ENCODE measurements at regions not wholly inside any gene's neighbourhood (a gene's known extent, or its start where the extent isn't known, plus 50 kb on each side); places are given as distances from the start of the nearest gene placed in this dataset.

GRCh38 chr11:92314499-92314898, 89.9 kb downstream of the FAT3 start:
- 7% methylated on average over 1 of the region's 1 CpG for WGBS (ENCODE audit: insufficient coverage, low coverage, low lambda C conversion rate, missing lambda C conversion rate)
- H3K4me3 ChIP-seq: no peak overlapping the region
- H3K27ac ChIP-seq: no peak overlapping the region
- no peaks in the 10 kb centered on the region for H3K27me3 ChIP-seq
- TF ChIP-seq, protein P1, sequence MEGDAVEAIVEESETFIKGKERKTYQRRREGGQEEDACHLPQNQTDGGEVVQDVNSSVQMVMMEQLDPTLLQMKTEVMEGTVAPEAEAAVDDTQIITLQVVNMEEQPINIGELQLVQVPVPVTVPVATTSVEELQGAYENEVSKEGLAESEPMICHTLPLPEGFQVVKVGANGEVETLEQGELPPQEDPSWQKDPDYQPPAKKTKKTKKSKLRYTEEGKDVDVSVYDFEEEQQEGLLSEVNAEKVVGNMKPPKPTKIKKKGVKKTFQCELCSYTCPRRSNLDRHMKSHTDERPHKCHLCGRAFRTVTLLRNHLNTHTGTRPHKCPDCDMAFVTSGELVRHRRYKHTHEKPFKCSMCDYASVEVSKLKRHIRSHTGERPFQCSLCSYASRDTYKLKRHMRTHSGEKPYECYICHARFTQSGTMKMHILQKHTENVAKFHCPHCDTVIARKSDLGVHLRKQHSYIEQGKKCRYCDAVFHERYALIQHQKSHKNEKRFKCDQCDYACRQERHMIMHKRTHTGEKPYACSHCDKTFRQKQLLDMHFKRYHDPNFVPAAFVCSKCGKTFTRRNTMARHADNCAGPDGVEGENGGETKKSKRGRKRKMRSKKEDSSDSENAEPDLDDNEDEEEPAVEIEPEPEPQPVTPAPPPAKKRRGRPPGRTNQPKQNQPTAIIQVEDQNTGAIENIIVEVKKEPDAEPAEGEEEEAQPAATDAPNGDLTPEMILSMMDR (IDR thresholded peaks at IDR 0.05): no peak
- no peak for TF ChIP-seq POLR2A (IDR thresholded peaks at IDR 0.05)
- intact Hi-C loops (cut with DNase I): no loop called here
- ATAC-seq (no peak), DNase-seq (no peak)
- H3K36me3 ChIP-seq: no peaks in the 10 kb centered on the region
- no peaks in the 10 kb centered on the region for H3K4me1 ChIP-seq
- H3K9me3 ChIP-seq: no peaks in the 10 kb centered on the region

GRCh38 chr11:92316106-92316809, 91.6 kb downstream of the FAT3 start:
- ATAC-seq (no peak), DNase-seq (no peak)
- intact Hi-C loops (cut with DNase I): no loop called here
- H3K27ac ChIP-seq: no peak overlapping the region
- no peaks in the 10 kb centered on the region for H3K4me1 ChIP-seq
- H3K27me3 ChIP-seq: no peaks in the 10 kb centered on the region
- WGBS (ENCODE audit: insufficient coverage, low coverage, low lambda C conversion rate, missing lambda C conversion rate): 64% methylated on average over 4 of the region's 4 CpGs
- TF ChIP-seq POLR2A (IDR thresholded peaks at IDR 0.05): no peak
- TF ChIP-seq, protein P1 (IDR thresholded peaks at IDR 0.05): no peak
- H3K4me3 ChIP-seq: no peak overlapping the region
- H3K9me3 ChIP-seq: no peaks in the 10 kb centered on the region
- H3K36me3 ChIP-seq: no peaks in the 10 kb centered on the region

DNA sequence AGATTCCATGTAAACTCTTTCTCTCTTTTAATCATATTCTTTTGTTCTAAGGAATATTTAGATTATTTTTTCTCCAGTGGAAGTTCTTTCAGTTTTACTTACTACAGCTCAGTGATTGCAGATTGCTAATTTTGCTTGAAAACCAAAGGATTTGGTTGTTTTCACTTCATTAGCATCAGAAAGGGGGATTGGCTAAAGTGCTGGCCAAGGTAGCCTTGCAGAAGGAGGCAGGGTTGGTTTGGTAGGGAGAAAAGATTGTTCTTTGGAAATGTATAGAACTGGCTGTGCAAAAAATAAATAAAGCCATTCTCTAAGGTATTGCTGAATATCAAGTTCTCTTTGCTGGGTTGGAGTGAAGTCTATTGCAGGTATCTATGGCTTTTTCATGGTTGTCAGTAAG, 92.6 kb downstream of the FAT3 start:
- Histone ChIP-seq H3K27ac (no peak overlapping the region), H3K27me3 (no peaks in the 10 kb centered on the region), H3K4me1 (no peaks in the 10 kb centered on the region), H3K36me3 (no peaks in the 10 kb centered on the region), H3K4me3 (no peak overlapping the region), H3K9me3 (no peaks in the 10 kb centered on the region)
- no peak for TF ChIP-seq POLR2A (IDR thresholded peaks at IDR 0.05)
- intact Hi-C loops (cut with DNase I): no loop called here
- no peak for ATAC-seq
- DNase-seq: no peak

- 52% methylated on average over 2 of the region's 2 CpGs for WGBS (ENCODE audit: insufficient coverage, low coverage, low lambda C conversion rate, missing lambda C conversion rate)
- intact Hi-C loops (cut with DNase I): no loop called here
- H3K27me3 ChIP-seq: no peaks in the 10 kb centered on the region
- TF ChIP-seq, protein P1 (IDR thresholded peaks at IDR 0.05): no peak
- no peak for TF ChIP-seq POLR2A (IDR thresholded peaks at IDR 0.05)
- ATAC-seq (no peak), DNase-seq (no peak)
- no peak overlapping the region for H3K4me3 ChIP-seq
- H3K27ac ChIP-seq: no peak overlapping the region
- no peaks in the 10 kb centered on the region for H3K36me3 ChIP-seq
- no peaks in the 10 kb centered on the region for H3K4me1 ChIP-seq
- no peaks in the 10 kb centered on the region for H3K9me3 ChIP-seq
Measured at GRCh38 chr11:92317721-92318120, 93.1 kb downstream of the FAT3 start.

GRCh38 chr11:92322225-92322624, 97.6 kb downstream of the FAT3 start:
- no peak for ATAC-seq
- TF ChIP-seq, protein P1 (IDR thresholded peaks at IDR 0.05): no peak
- no peak for TF ChIP-seq POLR2A (IDR thresholded peaks at IDR 0.05)
- 74% methylated on average over 3 of the region's 3 CpGs for whole genome bisulfite sequencing (ENCODE audit: insufficient coverage, low coverage, low lambda C conversion rate, missing lambda C conversion rate)
- no peaks in the 10 kb centered on the region for H3K4me1 ChIP-seq
- H3K27ac ChIP-seq: no peak overlapping the region
- intact Hi-C loops (cut with DNase I): no loop called here
- no peaks in the 10 kb centered on the region for H3K27me3 ChIP-seq
- H3K4me3 ChIP-seq: no peak overlapping the region
- no peaks in the 10 kb centered on the region for H3K9me3 ChIP-seq
- DNase-seq: no peak
- no peaks in the 10 kb centered on the region for H3K36me3 ChIP-seq
